ENCODE measurements at regions not wholly inside any gene's neighbourhood (a gene's known extent, or its start where the extent isn't known, plus 50 kb on each side); places are given as distances from the start of the nearest gene placed in this dataset.

- TF ChIP-seq ATF2 (tag by site-specific recombination; IDR thresholded peaks at IDR 0.05; ENCODE audit: low read depth) (no peak), ZBTB26 (tag by site-specific recombination; optimal IDR thresholded peaks at IDR 0.05) (no peak), ZNF214 (tag by site-specific recombination; IDR thresholded peaks at IDR 0.05; ENCODE audit: borderline replicate concordance) (no peak), ZNF645 (tag by site-specific recombination; IDR thresholded peaks at IDR 0.05) (no peak), ZNF146 (tag by site-specific recombination; IDR thresholded peaks at IDR 0.05) (no peak), ZNF302 (tag by site-specific recombination; IDR thresholded peaks at IDR 0.05; ENCODE audit: low read depth) (no peak), ZNF140 (tag by site-specific recombination; IDR thresholded peaks at IDR 0.05) (no peak), PRDM2 (tag by site-specific recombination; IDR thresholded peaks at IDR 0.05; ENCODE audit: borderline replicate concordance) (no peak), SP7 (tag by site-specific recombination; IDR thresholded peaks at IDR 0.05) (no peak), ZNF510 (tag by site-specific recombination; IDR thresholded peaks at IDR 0.05; ENCODE audit: insufficient replicate concordance) (no peak), CTCF (tag by site-specific recombination; IDR thresholded peaks at IDR 0.05) (no peak)
These were observed 121.8 kb downstream of the HAO1 start for GRCh38 chr20:7818477-7818876.
